ENCODE measurements at regions not wholly inside any gene's neighbourhood (a gene's known extent, or its start where the extent isn't known, plus 50 kb on each side); places are given as distances from the start of the nearest gene placed in this dataset.

DNA sequence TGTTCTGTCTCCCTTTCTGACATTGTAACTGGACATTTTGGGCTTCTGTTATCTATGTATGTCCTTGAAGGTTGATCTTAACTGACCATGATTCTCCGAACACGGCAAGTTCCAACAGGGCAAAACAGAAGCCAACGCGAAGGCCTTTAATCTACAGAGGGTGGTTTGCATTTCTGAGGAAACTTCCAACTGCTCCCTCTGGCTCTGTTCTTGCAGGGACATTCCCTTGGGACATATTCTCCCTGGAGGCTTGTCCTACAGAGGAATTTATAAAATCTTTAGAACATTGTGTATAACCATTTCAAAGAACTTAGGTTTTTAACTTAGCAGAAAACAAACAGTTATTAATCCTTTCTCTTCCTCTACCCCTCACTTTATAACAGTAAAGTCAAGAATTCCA lies 189.0 kb upstream of the CDYL start:
- Histone ChIP-seq H3K4me1 (ENCODE audit: control insufficient read depth, insufficient read depth, low read length) (no peaks in the 10 kb centered on the region), H3K4me3 (ENCODE audit: low read depth in 2 of 2, low read length in 2 of 2) (no peak overlapping the region), H3K9me3 (ENCODE audit: control insufficient read depth, insufficient read depth, low read depth, low read length) (no peaks in the 10 kb centered on the region), H3K27ac (ENCODE audit: low read length) (no peak overlapping the region), H3K36me3 (ENCODE audit: control insufficient read depth, insufficient read depth, low read length) (no peaks in the 10 kb centered on the region), H3K27me3 (ENCODE audit: control insufficient read depth, insufficient read depth, low read length) (no peaks in the 10 kb centered on the region)
- intact Hi-C loops (cut with micrococcal nuclease; ENCODE audit: unreplicated experiment) = no loop called here
- ATAC-seq (no peak), DNase-seq (ENCODE audit: low read depth, low spot score) (no peak)
- in situ Hi-C loops (cut with HindIII; ENCODE audit: low pct_unique_long_range_greater_than_20kb, low sequenced_read_pairs) = no loop called here
- ChIA-PET CTCF (no interaction called here), POLR2A (no interaction called here)
- TF ChIP-seq SIN3A (IDR thresholded peaks at IDR 0.05; ENCODE audit: borderline replicate concordance, insufficient read depth, low read depth, low read length) = no peak
- TF ChIP-seq TCF7L2 (IDR thresholded peaks at IDR 0.05; ENCODE audit: low read depth, low read length) = no peak
- TF ChIP-seq, protein P1, sequence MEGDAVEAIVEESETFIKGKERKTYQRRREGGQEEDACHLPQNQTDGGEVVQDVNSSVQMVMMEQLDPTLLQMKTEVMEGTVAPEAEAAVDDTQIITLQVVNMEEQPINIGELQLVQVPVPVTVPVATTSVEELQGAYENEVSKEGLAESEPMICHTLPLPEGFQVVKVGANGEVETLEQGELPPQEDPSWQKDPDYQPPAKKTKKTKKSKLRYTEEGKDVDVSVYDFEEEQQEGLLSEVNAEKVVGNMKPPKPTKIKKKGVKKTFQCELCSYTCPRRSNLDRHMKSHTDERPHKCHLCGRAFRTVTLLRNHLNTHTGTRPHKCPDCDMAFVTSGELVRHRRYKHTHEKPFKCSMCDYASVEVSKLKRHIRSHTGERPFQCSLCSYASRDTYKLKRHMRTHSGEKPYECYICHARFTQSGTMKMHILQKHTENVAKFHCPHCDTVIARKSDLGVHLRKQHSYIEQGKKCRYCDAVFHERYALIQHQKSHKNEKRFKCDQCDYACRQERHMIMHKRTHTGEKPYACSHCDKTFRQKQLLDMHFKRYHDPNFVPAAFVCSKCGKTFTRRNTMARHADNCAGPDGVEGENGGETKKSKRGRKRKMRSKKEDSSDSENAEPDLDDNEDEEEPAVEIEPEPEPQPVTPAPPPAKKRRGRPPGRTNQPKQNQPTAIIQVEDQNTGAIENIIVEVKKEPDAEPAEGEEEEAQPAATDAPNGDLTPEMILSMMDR (IDR thresholded peaks at IDR 0.05) = no peak
- TF ChIP-seq, protein P2, sequence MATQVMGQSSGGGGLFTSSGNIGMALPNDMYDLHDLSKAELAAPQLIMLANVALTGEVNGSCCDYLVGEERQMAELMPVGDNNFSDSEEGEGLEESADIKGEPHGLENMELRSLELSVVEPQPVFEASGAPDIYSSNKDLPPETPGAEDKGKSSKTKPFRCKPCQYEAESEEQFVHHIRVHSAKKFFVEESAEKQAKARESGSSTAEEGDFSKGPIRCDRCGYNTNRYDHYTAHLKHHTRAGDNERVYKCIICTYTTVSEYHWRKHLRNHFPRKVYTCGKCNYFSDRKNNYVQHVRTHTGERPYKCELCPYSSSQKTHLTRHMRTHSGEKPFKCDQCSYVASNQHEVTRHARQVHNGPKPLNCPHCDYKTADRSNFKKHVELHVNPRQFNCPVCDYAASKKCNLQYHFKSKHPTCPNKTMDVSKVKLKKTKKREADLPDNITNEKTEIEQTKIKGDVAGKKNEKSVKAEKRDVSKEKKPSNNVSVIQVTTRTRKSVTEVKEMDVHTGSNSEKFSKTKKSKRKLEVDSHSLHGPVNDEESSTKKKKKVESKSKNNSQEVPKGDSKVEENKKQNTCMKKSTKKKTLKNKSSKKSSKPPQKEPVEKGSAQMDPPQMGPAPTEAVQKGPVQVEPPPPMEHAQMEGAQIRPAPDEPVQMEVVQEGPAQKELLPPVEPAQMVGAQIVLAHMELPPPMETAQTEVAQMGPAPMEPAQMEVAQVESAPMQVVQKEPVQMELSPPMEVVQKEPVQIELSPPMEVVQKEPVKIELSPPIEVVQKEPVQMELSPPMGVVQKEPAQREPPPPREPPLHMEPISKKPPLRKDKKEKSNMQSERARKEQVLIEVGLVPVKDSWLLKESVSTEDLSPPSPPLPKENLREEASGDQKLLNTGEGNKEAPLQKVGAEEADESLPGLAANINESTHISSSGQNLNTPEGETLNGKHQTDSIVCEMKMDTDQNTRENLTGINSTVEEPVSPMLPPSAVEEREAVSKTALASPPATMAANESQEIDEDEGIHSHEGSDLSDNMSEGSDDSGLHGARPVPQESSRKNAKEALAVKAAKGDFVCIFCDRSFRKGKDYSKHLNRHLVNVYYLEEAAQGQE (IDR thresholded peaks at IDR 0.05; ENCODE audit: insufficient read depth in 1 of 2, low read depth in 2 of 2, low read length in 1 of 2) = no peak
- TF ChIP-seq POLR2AphosphoS5 (IDR thresholded peaks at IDR 0.05; ENCODE audit: low read depth, low read length) = no peak
- BruUV-seq (replicated peaks) = no TSS peak

DNA sequence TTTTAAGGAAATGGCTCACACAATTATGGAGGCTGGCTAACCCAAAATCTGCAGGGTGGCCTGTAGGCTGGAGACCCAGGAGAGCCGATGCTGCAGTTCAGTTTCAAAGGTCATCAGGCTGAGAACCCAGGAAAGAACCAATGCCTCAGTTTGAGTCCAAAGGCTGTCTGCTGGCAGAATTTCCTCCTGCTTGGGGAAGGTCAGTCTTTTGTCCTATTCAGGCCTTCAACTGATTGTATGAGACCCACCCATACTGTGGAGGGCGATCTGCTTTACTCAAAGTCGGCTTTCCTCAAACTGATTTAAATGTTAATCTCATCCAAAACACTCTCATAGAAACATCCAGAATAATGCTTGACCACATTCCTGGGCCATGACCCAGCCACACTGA lies 189.7 kb upstream of the CDYL start:
- no peak for DNase-seq (ENCODE audit: low read depth, low spot score)
- no peaks in the 10 kb centered on the region for H3K9me3 ChIP-seq (ENCODE audit: control insufficient read depth, insufficient read depth, low read depth, low read length)
- no TSS peak for BruUV-seq (replicated peaks)

More for the DNA sequence above, 189.7 kb upstream of the CDYL start:
- Histone ChIP-seq H3K36me3 (ENCODE audit: control insufficient read depth, insufficient read depth, low read length) (no peaks in the 10 kb centered on the region), H3K4me1 (ENCODE audit: control insufficient read depth, insufficient read depth, low read length) (no peaks in the 10 kb centered on the region), H3K27me3 (ENCODE audit: control insufficient read depth, insufficient read depth, low read length) (no peaks in the 10 kb centered on the region), H3K4me3 (ENCODE audit: low read depth in 2 of 2, low read length in 2 of 2) (no peak overlapping the region), H3K27ac (ENCODE audit: low read length) (no peak overlapping the region)
- TF ChIP-seq TCF7L2 (IDR thresholded peaks at IDR 0.05; ENCODE audit: low read depth, low read length) (no peak), POLR2AphosphoS5 (IDR thresholded peaks at IDR 0.05; ENCODE audit: low read depth, low read length) (no peak), SIN3A (IDR thresholded peaks at IDR 0.05; ENCODE audit: borderline replicate concordance, insufficient read depth, low read depth, low read length) (no peak)
- TF ChIP-seq, protein P2 (IDR thresholded peaks at IDR 0.05; ENCODE audit: insufficient read depth in 1 of 2, low read depth in 2 of 2, low read length in 1 of 2) = no peak
- intact Hi-C loops (cut with micrococcal nuclease; ENCODE audit: unreplicated experiment) (no loop called here), in situ Hi-C loops (cut with HindIII; ENCODE audit: low pct_unique_long_range_greater_than_20kb, low sequenced_read_pairs) (no loop called here)
- no peak for ATAC-seq
- CTCF ChIA-PET = no interaction called here
- POLR2A ChIA-PET = no interaction called here

Data from Panc1 (cell line).